GM12874 (cell line): ENCODE measurements at regions not wholly inside any gene's neighbourhood (a gene's known extent, or its start where the extent isn't known, plus 50 kb on each side); places are given as distances from the start of the nearest gene placed in this dataset.

ENCODE experiments used
- CTCF ChIP-seq: IDR thresholded peaks from 2 replicates; pipeline ENCODE4 v1.5.1; 2011; ENCODE audit warnings: low read depth, mild to moderate bottlenecking, control low read depth, low read length, moderate library complexity; ENCODE audit not compliant: insufficient read depth

GRCh38 chr7:1301882-1302251 is 69.2 kb downstream of the UNCX start:
- TF ChIP-seq CTCF: no peak

GRCh38 chr7:1302936-1303335 is 70.3 kb downstream of the UNCX start:
- no peak for TF ChIP-seq CTCF

GRCh38 chr7:1305873-1306272 is 73.2 kb downstream of the UNCX start:
- no peak for TF ChIP-seq CTCF

GRCh38 chr7:1307828-1308227 is 75.2 kb downstream of the UNCX start:
- no peak for TF ChIP-seq CTCF

- no peak for TF ChIP-seq CTCF
Observed at GRCh38 chr7:1309290-1309689, 76.6 kb downstream of the UNCX start.

- TF ChIP-seq CTCF: no peak
Observed at GRCh38 chr7:1309996-1310395, 77.3 kb downstream of the UNCX start.

- TF ChIP-seq CTCF: no peak
Observed at GRCh38 chr7:1310936-1311335, 78.3 kb downstream of the UNCX start.
